Stimulated activated CD4-positive, alpha-beta T cell treated with anti-CD3 and anti-CD28 coated beads, Interleukin-15, amount 100 ng/mL, for 48 hours (primary cell): ENCODE measurements at regions not wholly inside any gene's neighbourhood (a gene's known extent, or its start where the extent isn't known, plus 50 kb on each side); places are given as distances from the start of the nearest gene placed in this dataset.
"Not testable (repeated sequence)": the region's sequence is repeated elsewhere in the genome, so short reads cannot be mapped to it uniquely, and the experiment has no call there.

ENCODE experiments used
- DNase-seq, 2 donors: peaks; one replicate each; pipeline ENCODE4 v3.0.0-alpha.2; 2020; ENCODE audit warnings: low read depth in 2 of 2

GRCh38 chr22:49353235-49353634 is 474.4 kb downstream of the BRD1 start:
- no peak for DNase-seq

- DNase-seq: no peak
Observed at GRCh38 chr22:49352361-49353169, 475.1 kb downstream of the BRD1 start.

GRCh38 chr22:49351761-49352227 is 475.9 kb downstream of the BRD1 start:
- DNase-seq: no peak

- DNase-seq: no peak
Observed at GRCh38 chr22:49350441-49351121, 477.1 kb downstream of the BRD1 start.

GRCh38 chr22:49349841-49350381 is 477.8 kb downstream of the BRD1 start:
- DNase-seq: no peak

- no peak for DNase-seq
Observed at GRCh38 chr22:49349181-49349835, 478.4 kb downstream of the BRD1 start.

GRCh38 chr22:49348631-49349030 is 479.0 kb downstream of the BRD1 start:
- DNase-seq: no peak

- DNase-seq: no peak
Observed at GRCh38 chr22:49347376-49347775, 480.3 kb downstream of the BRD1 start.

GRCh38 chr22:49345896-49346295 is 481.8 kb downstream of the BRD1 start:
- DNase-seq: no peak

- DNase-seq: no peak
Observed at GRCh38 chr22:49344656-49345055, 483.0 kb downstream of the BRD1 start.

GRCh38 chr22:49344161-49344560 is 483.5 kb downstream of the BRD1 start:
- DNase-seq: no peak

GRCh38 chr22:49340406-49340805 is 487.3 kb downstream of the BRD1 start:
- no peak for DNase-seq

GRCh38 chr22:49336483-49336882 is 491.2 kb downstream of the BRD1 start:
- DNase-seq: not testable (repeated sequence)

- no peak for DNase-seq
Observed at GRCh38 chr22:49334976-49335375, 492.7 kb downstream of the BRD1 start.

- no peak for DNase-seq
Observed at GRCh38 chr22:49334449-49334789, 493.3 kb downstream of the BRD1 start.

- no peak for DNase-seq
Observed at GRCh38 chr22:49333206-49333605, 494.5 kb downstream of the BRD1 start.

GRCh38 chr22:49332691-49333090 is 495.0 kb downstream of the BRD1 start:
- DNase-seq: no peak

- DNase-seq: no peak
Observed at GRCh38 chr22:49331878-49332277, 495.8 kb downstream of the BRD1 start.

- no peak for DNase-seq
Observed at GRCh38 chr22:49331223-49331815, 496.4 kb downstream of the BRD1 start.

- no peak for DNase-seq
Observed at GRCh38 chr22:49330421-49331222, 497.1 kb downstream of the BRD1 start.

GRCh38 chr22:49329636-49330035 is 498.0 kb downstream of the BRD1 start:
- DNase-seq: no peak
